Activated CD4-positive, alpha-beta T cell treated with anti-CD3 and anti-CD28 coated beads for 1 hour (primary cell): ENCODE measurements at regions not wholly inside any gene's neighbourhood (a gene's known extent, or its start where the extent isn't known, plus 50 kb on each side); places are given as distances from the start of the nearest gene placed in this dataset.
"Not testable (repeated sequence)": the region's sequence is repeated elsewhere in the genome, so short reads cannot be mapped to it uniquely, and the experiment has no call there.

Experiments
- DNase-seq: peaks from one replicate; pipeline ENCODE4 v3.0.0-alpha.2; 2020

DNA sequence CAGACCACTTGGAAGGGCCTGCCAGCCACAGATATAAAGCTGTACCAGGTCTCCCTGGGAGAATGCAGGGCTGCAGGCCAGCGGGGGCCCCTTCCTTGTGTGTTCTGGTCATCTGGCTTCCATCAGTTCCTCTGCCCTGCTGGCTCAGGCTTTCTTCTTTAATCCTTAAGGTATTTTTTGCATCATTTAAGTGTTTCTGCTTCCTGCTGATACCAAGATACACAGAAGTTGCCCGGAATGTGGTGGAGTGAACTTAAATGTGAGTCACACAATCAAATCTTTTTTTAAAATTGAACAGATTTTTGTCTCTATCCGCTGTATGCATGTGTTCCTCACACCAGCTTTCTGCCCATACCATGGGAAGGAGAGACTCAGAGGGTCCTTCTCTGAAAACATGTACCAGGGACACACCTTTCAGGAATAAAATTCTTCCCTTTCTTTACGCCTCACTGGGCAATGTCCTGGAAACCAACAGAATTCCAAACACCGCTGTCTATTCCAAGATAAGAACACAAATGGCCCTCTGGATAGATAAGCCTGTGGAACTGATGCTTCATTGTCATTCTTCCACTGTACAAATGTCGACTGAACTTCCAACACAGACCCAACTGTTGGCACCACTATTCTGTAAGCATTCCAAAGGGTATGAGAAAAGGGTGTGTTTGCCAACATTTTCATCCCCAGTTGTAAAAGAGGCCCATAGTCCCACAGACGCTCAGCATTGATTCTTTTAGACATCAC, 206.2 kb upstream of the MYLIP start:
- no peak for DNase-seq

DNA sequence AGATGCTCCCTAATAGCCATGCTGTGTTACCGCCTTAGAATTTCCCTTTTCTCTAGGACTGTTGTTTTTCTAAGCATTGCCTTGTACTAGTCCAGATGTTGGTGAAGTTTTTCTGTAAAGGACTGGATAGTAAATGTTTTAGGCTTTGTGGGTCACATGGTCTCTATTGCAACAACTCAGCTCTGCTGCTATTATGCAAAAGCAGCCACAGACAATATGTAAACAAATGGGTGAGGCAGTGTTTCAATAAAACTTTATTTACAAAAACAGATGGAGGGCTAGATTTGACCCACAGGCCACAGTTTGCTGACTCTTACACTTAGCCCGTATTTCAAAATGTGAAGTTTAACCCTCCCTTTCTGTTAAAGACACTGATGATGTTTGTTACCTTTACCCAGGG, 207.6 kb upstream of the MYLIP start:
- DNase-seq, result no peak

DNA sequence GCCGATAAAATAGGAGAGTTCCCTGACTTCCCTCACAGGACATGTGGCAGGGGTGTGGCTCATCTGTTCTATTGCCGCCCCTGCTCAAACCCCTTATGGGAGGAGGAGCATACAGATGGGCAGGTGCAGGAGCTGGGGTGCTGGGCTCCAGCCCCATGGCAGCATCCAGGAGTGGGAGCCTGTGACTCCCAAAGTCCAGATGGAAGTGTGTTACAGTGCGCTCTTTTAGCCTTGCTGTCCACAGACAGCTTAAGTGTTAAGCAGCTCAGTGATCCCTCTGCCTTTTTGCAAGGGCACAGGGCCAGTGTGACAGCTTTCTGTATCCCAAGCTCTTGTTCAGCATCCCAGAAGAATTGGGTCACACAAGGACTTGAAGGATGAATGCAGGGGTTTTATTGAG, 212.3 kb upstream of the MYLIP start:
- DNase-seq, result no peak

DNA sequence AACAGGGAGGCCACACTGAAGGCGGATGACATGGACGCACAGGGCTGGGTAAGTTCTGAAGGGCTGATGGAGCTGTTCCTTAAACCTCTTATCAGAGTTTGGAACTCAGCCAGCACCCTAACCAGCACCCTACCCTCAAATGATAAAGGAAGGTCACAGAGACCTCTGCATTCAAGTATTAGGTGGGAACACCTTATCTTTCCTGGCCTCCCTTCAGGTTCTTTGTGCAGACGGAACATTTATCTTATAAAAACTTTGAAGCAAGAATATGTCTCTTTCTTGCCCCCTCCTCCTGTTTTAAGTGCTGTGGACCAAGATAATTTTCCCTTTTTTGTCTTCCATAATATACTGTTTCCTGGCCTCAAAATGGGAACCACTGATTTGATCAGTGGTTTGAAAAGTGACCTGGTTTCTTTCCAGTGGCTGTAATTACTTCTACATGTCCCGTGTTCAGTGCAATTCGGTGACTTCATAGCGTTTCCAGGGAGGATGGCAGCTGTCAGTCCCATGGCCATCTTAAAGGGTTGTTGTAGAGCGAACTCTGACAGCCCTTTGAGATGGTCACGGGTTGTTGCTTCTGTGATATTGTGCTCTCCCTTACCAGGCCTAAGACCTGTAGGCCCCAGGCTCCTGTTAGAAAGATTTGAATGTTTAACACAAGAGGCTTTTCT, 213.2 kb upstream of the MYLIP start:
- DNase-seq, result no peak

DNA sequence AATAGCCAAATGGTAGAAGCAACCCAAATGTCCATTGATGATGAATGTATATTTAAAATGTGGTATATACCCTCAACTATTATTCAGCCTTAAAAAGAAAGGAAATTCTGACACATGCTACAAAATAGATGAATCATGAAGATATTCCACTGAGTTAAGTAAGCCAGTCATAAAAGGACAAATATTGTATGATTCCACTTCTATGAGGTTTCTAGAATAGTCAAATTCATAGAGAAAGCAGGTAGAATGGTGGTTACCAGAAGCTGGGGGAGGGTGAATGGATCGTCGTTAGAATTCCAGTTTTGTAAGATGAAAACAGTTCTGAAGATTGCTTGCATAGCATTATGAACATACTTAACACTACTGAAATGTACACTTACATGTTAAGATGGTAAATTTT, 214.3 kb upstream of the MYLIP start:
- no peak for DNase-seq

DNA sequence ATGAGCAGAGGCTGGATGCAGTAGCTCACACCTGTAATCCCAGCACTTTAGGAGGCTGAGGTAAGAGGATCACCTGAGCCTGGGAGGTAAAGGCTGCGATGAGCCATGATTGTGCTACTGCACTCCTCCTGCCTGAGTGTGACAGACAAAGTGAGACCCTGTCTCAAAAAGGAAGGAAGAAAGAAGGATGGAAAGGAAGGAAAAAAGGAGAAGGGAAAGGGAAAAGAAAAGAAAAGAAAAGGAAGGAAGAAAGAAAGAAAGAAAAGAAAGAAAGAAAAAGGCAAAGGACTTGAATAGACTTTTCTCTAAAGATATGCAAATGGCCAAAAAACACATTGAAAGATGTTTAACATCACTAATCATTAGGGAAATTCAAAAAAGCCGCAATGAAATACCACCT, 215.3 kb upstream of the MYLIP start:
- DNase-seq, result no peak

DNA sequence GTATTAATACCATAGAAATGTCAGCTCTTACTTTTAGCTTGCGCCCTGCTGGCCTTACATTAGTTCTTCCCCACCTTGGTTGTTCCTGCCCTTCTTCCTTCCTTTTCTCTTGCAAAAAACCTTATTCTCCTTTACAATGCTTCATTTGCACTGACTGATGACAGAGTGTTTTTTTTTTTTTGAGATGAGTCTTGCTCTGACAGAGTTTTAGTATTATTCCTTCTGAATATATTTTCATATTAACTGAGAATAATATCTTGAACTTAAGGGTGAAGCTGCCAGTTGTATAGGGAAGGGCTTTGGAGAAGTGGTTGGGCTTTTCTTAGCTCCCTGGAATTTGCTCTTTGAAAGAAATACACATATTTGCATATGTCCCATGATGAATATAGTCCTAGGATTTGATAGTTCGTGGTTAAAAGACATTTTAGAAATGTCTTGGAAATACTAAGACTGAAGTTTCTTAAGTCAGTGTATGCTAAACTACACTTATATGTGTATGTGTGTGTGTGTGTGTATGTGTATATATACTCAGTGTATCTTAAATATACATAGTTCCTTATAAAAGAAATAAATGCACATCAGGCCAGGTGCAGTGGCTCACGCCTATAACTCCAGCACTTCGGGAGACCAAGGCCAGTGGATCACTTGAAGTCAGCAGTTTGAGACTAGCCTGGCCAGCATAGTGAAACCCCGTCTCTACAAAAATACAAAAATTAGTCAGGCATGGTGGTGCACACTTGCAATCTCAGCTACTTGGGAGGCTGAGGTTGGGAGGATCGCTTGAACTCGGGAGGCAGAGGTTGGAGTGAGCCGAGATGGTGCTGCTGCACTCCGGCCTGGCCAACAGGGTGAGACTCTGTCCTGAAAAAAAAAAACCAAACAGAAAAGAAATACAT, 216.1 kb upstream of the MYLIP start:
- no peak for DNase-seq

DNA sequence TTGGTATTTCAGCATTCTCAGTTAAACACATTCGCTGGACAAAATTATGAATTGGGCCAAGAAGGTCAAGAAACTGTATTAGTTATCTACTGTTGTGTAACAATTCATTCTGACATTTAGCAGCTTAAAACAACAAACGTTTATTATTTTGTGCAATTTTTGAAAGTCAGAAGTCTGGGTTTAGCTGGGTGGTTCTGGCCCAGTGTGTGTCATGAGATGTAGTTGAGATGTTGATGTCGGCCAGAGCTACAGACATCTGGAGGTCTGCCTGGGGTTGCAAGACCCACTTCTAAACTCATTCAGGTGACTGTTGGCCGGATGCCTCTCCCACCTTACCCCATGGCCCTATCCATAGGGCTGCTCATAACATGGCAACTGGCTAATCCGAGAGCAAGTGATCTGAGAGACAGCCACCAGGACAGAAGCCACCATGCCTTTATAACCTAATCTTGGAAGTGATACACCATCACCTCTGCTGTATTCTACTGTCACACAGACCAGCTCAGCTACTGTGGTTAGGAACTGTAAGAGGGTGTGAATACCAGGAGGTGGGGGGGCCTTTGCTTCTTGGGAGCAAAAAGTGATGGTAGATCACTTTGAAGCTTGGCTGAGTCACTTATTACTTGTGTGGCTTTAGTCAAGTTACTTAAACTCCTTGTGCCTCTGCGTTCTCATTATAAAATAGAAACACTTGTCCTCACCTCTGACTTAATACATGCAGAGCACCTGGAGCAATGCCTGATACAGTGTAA, 217.0 kb upstream of the MYLIP start:
- DNase-seq, result no peak

DNA sequence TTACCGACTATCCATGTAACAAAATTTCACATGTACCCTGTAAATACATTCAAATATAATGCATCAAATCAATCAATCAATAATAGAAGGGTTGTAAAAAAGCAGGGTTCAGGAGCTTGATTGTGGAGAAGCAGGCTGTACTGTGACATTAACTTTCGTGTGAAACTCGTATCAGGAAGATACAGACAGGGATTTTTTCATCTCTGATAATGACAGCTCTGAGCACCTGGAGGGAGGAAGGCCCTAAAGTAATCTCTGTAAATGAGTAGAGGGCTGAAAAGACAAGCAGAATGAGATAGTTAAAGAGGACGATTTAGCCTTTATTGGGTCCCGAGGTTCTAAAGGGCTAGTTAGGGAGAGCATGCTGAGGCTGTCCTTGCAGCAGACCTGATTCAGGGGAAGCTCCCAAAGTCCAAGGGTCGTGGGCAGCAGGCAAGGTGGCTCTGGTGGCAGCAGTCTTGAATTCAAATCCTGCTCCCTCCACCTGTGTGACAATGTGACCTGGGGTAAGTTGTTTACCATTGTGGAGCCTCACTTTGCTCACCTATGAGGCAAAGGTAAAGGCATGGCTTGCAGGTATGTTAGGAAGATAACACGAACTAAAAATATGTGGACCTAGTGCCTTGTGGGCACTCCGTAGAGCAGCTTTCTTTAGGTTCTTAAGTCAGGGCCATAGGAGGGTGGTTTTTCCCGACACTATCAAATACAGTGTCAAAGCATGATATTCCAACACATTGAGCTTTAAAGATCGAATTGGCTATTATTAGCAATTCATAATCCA, 219.4 kb upstream of the MYLIP start:
- DNase-seq, result no peak

DNA sequence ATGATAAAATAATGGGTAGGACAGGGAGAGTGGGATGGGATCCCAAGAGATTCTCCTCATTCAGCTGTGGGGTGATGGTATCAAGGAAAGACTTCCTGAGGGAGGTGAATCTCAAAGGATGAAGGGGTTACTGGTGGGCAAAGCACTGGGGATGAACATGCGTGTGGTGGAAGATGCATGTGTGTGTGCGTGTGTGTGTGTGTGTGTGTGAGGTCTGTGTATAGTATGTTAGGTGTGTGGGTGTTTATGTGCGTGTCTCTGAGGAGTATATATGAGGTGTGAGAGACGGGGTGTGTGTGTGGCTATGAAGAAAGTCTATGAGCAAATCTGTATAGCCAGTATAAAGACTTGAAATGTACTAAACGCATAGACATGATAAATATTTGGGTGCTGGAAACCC, 220.0 kb upstream of the MYLIP start:
- DNase-seq, result no peak

DNA sequence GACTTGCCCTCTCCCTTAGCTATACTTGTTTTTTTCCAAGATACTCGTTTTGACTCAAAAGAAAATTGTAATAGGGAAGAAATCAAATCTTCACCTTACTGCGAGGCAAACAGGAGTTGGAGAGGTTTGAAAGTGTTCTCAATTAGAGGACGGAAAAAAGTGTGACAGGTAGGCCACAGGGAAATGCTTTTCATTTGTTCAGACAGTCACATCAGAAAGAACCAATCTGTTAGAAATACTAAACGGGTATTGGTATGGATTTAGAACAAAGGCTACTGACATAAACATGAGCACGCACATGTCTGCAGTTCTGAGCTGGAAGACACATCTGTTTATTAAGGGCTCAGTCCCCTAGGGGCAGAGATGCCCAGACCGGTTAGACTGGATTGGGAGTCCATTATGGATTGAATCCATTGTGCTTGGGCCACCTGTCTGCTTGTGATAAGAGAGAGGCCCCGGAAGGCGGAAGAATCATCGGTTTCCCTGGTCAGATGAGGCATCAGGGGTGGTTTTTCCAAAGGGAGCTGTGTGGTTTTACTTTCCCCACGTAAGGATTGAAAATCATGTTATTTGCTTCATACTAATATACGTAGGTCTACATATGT, 220.9 kb upstream of the MYLIP start:
- DNase-seq, result no peak

DNA sequence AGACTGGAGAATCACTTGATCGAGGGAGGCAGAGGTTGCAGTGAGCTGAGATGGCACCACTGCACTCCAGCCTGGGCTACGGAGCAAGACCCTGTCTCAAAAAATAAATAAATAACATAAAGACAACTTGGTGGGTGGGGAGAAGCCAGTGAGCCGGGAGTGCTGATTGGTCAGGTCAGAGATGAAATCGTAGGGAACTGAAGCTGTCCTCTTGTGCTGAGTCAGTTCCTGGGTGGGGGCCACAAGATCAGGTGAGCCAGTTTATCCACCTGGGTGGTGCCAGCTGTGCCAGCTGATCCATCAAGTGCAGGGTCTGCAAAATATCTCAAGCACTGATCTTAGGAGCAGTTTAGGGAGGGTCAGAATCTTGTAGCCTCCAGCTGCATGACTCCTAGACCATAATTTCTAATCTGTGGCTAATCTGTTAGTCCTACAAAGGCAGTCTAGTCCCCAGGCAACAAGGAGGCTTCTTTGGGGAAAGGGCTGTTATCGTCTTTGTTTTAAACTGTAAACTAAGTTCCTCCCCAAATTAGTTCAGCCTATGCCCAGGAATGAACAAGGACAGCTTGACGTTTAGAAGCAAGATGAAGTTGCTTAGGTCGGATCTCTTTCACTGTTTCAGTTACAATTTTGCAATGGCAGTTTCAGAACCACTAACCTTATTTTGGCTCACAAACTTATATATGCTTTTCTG, 221.5 kb upstream of the MYLIP start:
- DNase-seq, result not testable (repeated sequence)

DNA sequence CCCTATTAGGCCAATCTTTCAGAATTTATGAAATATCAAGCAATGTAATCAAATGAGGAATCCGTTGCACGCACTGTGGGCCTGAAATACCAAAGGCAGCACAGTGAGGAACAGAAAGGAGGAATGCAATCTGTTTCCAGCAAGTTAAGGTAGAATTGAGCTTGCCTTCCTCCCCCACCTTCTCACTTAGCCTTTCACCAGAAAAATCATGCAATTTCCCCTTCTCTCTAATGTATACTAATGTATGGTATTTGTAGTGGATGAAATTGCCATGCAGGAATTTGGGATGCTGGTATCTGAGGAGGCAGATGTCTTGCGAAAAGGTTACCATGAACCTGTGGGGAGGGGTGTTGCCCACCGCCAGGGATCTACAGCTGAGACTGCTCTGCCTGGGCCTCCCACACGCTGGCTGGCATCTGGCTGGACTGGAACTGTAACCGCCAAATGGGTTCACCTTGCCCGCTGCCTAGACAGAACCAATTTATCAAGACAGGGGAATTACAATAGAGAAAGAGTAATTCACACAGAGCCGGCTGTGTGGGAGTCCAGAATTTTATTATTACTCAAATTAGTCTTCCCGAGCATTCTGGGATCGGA, 222.4 kb upstream of the MYLIP start:
- no peak for DNase-seq

DNA sequence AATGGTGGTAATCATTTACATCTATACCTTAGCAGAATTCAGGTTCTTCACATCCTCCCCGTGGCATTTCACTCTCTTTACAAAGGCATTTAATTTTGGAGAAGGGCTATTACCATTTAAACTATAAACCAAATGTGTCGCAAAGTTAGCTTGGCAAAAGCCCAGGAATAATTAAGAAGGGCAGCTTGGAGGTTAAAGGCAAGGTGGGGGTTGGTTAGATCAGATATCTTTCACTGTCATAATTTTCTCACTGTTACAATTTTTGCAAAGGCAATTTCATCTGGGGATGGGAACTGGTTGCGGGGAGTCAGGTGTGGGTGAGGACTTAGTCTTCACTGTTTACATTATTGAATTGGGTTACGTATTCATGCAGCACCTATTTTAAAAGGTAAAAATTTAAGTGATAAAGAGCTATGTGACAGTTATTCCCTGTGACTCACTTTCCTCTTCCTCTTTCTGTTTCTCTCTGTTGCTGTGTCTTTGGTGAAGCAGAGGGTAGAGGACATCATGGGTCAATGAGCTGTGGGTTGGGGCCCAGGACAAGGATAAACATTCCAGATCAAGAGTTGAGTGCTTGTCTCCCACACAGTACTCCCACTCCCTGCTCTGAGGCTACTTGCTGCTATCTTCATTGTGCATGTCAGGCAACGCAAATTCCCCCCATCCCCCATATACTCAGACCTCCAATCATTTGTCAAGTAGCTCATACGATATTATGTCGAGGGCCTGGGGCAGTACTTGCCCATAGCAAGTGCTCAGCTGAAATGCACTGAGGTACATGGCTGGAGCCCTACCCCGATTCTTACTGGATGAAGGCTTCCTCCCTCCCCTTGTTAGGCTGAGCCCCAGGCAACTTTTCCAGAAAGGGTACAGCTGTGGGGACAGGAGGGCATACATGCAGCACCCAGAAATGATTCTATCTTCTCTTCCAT, 223.1 kb upstream of the MYLIP start:
- no peak for DNase-seq

DNA sequence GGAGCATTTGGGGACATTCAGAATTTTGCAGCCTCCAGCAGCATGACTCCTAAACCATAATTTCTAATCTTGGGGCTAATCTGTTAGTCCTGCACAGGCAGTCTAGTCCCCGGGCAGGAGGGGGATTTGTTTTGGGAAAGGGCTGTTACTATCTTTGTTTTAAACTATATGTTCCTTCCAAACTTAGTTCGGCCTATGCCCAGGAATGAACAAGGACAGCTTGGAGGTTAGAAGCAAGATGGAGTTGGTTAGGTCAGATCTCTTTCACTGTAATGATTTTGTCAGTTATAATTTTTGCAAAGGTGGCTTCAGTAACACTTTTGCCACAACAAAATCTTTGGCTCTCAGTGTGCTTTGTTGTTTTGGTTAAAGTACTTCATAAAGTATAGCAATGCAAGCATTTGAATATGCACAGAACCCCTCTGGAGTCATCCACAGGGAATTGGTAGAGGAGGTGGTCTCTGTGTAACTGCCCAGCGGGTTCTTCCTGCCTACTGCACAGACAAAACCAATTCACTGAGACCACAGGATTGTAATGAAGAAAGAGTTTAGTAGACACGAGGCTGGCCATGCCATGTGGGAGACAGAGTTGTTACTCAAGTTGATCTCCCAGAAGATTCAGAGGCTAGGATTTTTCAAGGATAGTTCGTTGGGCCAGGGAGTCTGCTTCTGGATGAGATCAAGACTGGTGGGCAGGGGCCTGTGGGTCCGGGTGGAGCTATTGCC, 224.1 kb upstream of the MYLIP start:
- DNase-seq, result no peak

DNA sequence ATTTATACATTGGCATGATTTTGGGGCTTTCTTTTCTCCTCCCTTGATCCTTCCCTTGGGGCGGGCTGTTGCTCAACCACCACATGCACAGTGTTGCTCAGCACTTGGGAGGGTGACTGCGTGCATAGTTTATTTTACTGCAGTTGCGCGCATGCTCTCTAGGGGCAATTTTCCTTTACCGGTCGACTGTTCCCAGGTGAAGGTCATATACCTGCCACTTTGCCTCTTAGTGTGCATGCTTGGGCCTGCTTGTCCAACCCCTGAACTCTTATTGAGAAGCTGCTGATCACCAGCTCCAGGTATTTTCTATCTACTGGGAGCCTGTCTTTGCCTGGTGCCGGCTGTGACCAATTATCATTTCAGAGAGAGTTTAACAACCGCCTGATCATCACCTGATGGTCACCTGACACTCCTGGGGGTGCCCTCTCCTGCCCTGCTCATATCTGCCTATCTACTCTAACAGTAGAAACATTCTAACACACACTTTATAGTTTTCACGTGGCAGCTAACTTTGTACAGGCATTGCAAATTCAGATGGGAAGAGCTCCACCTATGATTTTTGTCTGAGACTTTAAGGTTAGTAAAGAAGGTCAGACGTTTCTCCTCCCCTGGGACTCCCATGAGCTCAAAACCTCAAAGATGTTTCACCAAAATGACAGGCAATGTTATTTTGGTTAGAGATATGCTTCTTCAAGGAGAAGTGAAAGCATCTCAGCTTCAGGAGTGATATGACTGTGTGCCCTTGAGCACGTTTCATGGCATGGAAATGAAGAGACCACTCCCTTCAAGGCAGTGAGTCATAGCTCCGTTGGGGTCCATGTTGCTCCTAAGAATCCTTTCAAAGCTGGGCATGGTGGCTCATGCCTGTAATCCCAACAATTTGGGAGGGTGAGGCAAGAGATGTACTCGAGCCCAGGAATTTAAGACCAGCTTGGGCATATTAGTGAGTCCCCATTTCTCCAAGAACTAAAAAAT, 227.5 kb upstream of the MYLIP start:
- no peak for DNase-seq

DNA sequence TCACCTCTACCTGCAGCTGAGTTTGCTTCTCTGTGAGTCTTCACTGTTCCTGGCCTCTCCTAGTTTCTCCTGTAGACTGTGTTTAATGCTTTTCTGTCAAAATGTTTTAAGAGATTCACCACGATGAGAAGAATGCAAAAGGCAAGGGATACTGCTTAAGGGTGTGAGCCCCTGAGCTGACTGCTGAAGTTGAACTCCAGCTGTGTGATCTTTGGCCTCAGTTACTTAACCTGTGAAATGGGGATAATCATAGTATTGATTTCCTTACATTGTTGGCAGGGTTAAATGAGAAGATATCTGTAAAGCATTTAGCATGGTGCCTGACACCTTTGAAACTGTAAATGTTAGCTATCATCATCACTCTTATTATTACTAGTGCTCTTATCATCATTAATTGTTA, 230.2 kb upstream of the MYLIP start:
- DNase-seq, result no peak
